CD4-positive, alpha-beta T cell treated with Interleukin-2 at 100 ng/mL for 4 hours (primary cell): ENCODE measurements at regions not wholly inside any gene's neighbourhood (a gene's known extent, or its start where the extent isn't known, plus 50 kb on each side); places are given as distances from the start of the nearest gene placed in this dataset.

ENCODE experiments used
- DNase-seq: peaks from one replicate; pipeline ENCODE4 v3.0.0-alpha.2; 2020; ENCODE audit warnings: low spot score

GRCh38 chr2:16412321-16413030 lies 253.2 kb downstream of the CYRIA start:
- DNase-seq = no peak

GRCh38 chr2:16411788-16412187 lies 253.8 kb downstream of the CYRIA start:
- no peak for DNase-seq

GRCh38 chr2:16409849-16410248 lies 255.8 kb downstream of the CYRIA start:
- no peak for DNase-seq

- DNase-seq = no peak
These were observed 256.6 kb downstream of the CYRIA start for GRCh38 chr2:16409006-16409390.

GRCh38 chr2:16408331-16409005 lies 257.2 kb downstream of the CYRIA start:
- DNase-seq = no peak

GRCh38 chr2:16407358-16407757 lies 258.3 kb downstream of the CYRIA start:
- DNase-seq = no peak

- no peak for DNase-seq
These were observed 258.9 kb downstream of the CYRIA start for GRCh38 chr2:16406496-16407289.

- no peak for DNase-seq
These were observed 260.1 kb downstream of the CYRIA start for GRCh38 chr2:16405551-16405950.

GRCh38 chr2:16404551-16405300 lies 260.9 kb downstream of the CYRIA start:
- DNase-seq = no peak

GRCh38 chr2:16404146-16404545 lies 261.5 kb downstream of the CYRIA start:
- no peak for DNase-seq

- no peak for DNase-seq
These were observed 262.7 kb downstream of the CYRIA start for GRCh38 chr2:16402891-16403290.

GRCh38 chr2:16401761-16402300 lies 263.8 kb downstream of the CYRIA start:
- no peak for DNase-seq

GRCh38 chr2:16400127-16400623 lies 265.5 kb downstream of the CYRIA start:
- DNase-seq = no peak

- no peak for DNase-seq
These were observed 267.1 kb downstream of the CYRIA start for GRCh38 chr2:16398486-16399043.

- DNase-seq = no peak
These were observed 267.8 kb downstream of the CYRIA start for GRCh38 chr2:16397681-16398475.

- DNase-seq = no peak
These were observed 268.6 kb downstream of the CYRIA start for GRCh38 chr2:16396986-16397385.

- DNase-seq = no peak
These were observed 269.5 kb downstream of the CYRIA start for GRCh38 chr2:16396171-16396570.

GRCh38 chr2:16395601-16396000 lies 270.0 kb downstream of the CYRIA start:
- no peak for DNase-seq

- no peak for DNase-seq
These were observed 270.6 kb downstream of the CYRIA start for GRCh38 chr2:16394986-16395550.
